SH-SY5Y (cell line): ENCODE measurements at regions not wholly inside any gene's neighbourhood (a gene's known extent, or its start where the extent isn't known, plus 50 kb on each side); places are given as distances from the start of the nearest gene placed in this dataset.

Experiments
- GATA2 ChIP-seq: IDR thresholded peaks from 2 replicates; pipeline ENCODE4 v1.6.1; 2011; ENCODE audit warnings: mild to moderate bottlenecking, low read depth, low read length
- GATA3 ChIP-seq: IDR thresholded peaks from 2 replicates; pipeline ENCODE4 v1.6.1; 2011; ENCODE audit warnings: low read depth, mild to moderate bottlenecking, low read length, moderate library complexity

DNA sequence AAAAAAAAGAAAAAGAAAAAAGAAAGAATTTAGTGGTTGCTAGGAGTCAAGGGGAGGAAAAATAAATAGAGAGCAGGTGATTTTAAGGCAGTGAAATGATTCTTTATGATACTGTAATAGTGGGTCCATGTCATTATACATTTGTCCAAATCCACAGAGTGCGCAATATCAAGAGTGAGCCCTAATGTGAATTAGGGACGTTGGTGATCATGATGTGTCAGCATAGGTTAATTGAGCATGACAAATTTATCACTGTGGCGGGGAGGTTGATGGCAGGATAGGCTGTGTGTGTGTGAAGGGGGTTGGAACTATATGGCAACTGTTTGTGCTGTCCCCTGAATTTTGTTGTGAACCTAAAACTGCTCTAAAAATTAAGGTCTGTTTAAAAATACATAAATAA is 357.8 kb downstream of the ICE1 start:
- TF ChIP-seq GATA2 (no peak), GATA3 (no peak)
